AG09309 (cell line): ENCODE measurements at regions not wholly inside any gene's neighbourhood (a gene's known extent, or its start where the extent isn't known, plus 50 kb on each side); places are given as distances from the start of the nearest gene placed in this dataset.

ENCODE experiments used
- DNase-seq: peaks from one replicate; pipeline ENCODE4 v3.0.0-alpha.2; 2010; ENCODE audit warnings: low read depth
- H3K4me3 ChIP-seq: 2 replicates; pipeline ENCODE4 v1.5.1; 2011; ENCODE audit warnings: mild to moderate bottlenecking, low read depth, low read length, moderate library complexity; ENCODE audit not compliant: control insufficient read depth
- TF ChIP-seq, protein P1 (sequence below): IDR thresholded peaks from 2 replicates; pipeline ENCODE4 v1.5.1; 2011; ENCODE audit warnings: mild to moderate bottlenecking, low read depth, low read length, inconsistent platforms; ENCODE audit not compliant: insufficient read depth, control insufficient read depth; ENCODE audit errors: missing control alignments

- TF ChIP-seq, protein P1, sequence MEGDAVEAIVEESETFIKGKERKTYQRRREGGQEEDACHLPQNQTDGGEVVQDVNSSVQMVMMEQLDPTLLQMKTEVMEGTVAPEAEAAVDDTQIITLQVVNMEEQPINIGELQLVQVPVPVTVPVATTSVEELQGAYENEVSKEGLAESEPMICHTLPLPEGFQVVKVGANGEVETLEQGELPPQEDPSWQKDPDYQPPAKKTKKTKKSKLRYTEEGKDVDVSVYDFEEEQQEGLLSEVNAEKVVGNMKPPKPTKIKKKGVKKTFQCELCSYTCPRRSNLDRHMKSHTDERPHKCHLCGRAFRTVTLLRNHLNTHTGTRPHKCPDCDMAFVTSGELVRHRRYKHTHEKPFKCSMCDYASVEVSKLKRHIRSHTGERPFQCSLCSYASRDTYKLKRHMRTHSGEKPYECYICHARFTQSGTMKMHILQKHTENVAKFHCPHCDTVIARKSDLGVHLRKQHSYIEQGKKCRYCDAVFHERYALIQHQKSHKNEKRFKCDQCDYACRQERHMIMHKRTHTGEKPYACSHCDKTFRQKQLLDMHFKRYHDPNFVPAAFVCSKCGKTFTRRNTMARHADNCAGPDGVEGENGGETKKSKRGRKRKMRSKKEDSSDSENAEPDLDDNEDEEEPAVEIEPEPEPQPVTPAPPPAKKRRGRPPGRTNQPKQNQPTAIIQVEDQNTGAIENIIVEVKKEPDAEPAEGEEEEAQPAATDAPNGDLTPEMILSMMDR = no peak
- no peak for DNase-seq
- H3K4me3 ChIP-seq = no peak overlapping the region
Measured at GRCh38 chr5:112574536-112574935, 155.5 kb upstream of the EPB41L4A start.

- H3K4me3 ChIP-seq = no peak overlapping the region
- no peak for DNase-seq
- TF ChIP-seq, protein P1 = no peak
Measured at GRCh38 chr5:112576298-112576925, 157.3 kb upstream of the EPB41L4A start.

DNA sequence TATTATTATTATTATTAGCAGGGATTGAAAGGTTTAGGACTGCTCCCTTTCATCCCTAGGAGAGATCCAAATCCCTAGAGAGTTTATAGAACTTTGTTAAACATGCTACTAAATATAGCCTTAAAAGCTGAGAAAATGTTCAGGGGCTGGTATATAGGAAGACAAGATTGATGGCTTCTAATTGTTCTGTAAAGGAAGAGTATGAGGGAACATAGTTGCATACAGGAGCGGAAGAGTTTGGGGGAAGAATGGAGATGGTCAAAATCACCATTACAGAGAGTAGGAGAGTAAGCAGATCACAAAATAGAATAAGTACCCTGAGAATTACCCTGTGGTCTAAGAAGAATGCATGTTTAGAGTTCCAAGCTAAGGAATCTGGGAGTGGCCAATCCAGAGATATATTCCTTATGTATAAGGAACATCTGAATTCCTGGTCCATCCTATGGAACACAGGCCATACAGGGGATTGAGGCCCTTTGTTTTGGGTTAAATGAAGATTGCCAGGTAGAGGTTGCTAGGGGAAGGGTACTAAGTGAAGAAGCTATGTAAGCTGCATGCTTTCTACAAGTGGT is 158.0 kb upstream of the APC start:
- H3K4me3 ChIP-seq = no peak overlapping the region
- TF ChIP-seq, protein P1 = no peak
- no peak for DNase-seq

- DNase-seq = no peak
- TF ChIP-seq, protein P1 = no peak
- no peak overlapping the region for H3K4me3 ChIP-seq
Measured at GRCh38 chr5:112581811-112582320, 155.8 kb upstream of the APC start.

DNA sequence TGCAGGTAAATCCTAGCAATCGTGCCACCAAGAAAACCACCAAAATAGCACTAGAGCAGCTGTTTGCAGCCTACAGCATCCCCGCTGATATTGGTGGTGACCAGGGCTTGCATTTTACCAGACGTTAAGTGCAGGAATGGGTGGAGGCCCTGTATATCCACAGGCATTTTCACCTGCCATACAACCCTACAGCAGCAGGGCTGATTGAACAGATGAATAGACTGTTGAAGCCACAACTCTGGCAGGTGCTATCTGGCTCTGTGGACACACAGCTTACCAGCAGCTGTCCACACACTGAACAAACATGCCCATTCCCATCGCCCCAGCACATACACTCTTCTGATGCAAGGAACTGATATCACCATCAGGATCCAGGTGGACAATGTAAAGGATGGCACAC is 154.5 kb upstream of the APC start:
- H3K4me3 ChIP-seq = no peak overlapping the region
- TF ChIP-seq, protein P1 = no peak
- no peak for DNase-seq

- DNase-seq = no peak
- TF ChIP-seq, protein P1 = no peak
Measured at GRCh38 chr5:112584781-112585180, 152.9 kb upstream of the APC start.

More at GRCh38 chr5:112584781-112585180, 152.9 kb upstream of the APC start:
- H3K4me3 ChIP-seq = no peak overlapping the region
